HG03442 (cell line): ENCODE measurements at regions not wholly inside any gene's neighbourhood (a gene's known extent, or its start where the extent isn't known, plus 50 kb on each side); places are given as distances from the start of the nearest gene placed in this dataset.

Source experiments
- ATAC-seq: cut with Tn5 transposase; IDR thresholded peaks from one replicate; pipeline ENCODE4 v1.9.1; 2021; ENCODE audit warnings: mild to moderate bottlenecking, moderate library complexity; ENCODE audit not compliant: unreplicated experiment

GRCh38 chr2:20111311-20112131 lies 60.1 kb upstream of the LAPTM4A start:
- no peak for ATAC-seq

- no peak for ATAC-seq
These were observed 59.4 kb upstream of the LAPTM4A start for GRCh38 chr2:20110876-20111275.

GRCh38 chr2:20110383-20110782 lies 59.0 kb upstream of the LAPTM4A start:
- ATAC-seq: no peak

- no peak for ATAC-seq
These were observed 57.4 kb upstream of the LAPTM4A start for GRCh38 chr2:20108655-20109396.

- ATAC-seq: no peak
These were observed 56.3 kb upstream of the LAPTM4A start for GRCh38 chr2:20107776-20108175.

GRCh38 chr2:20107352-20107751 lies 55.9 kb upstream of the LAPTM4A start:
- no peak for ATAC-seq

GRCh38 chr2:20106746-20107145 lies 55.3 kb upstream of the LAPTM4A start:
- no peak for ATAC-seq

GRCh38 chr2:20104900-20105545 lies 53.6 kb upstream of the LAPTM4A start:
- ATAC-seq: no peak

- ATAC-seq: no peak
These were observed 52.1 kb upstream of the LAPTM4A start for GRCh38 chr2:20103530-20103929.
